ENCODE measurements at regions not wholly inside any gene's neighbourhood (a gene's known extent, or its start where the extent isn't known, plus 50 kb on each side); places are given as distances from the start of the nearest gene placed in this dataset.

GRCh38 chr2:128980475-128980874 is 661.8 kb upstream of the HS6ST1 start:
- Histone ChIP-seq H3K27me3 (no peaks in the 10 kb centered on the region), H3K4me1 (peaks cover 0 to under 1% (median 0%) of the 10 kb centered on the region in 3 donors), H3K4me3 (no peak overlapping the region), H3K36me3 (no peaks in the 10 kb centered on the region), H3K9me3 (no peaks in the 10 kb centered on the region), H3K27ac (no peak overlapping the region)
- ATAC-seq: no peak
- WGBS, 2 donors (ENCODE audit: low coverage in 1 of 2): 71 to 74% methylated on average over 6 of the region's 8 CpGs
- no peak for TF ChIP-seq POLR2AphosphoS5 (IDR thresholded peaks at IDR 0.05)
- TF ChIP-seq EP300 (IDR thresholded peaks at IDR 0.05): no peak
- no peak for TF ChIP-seq POLR2A (IDR thresholded peaks at IDR 0.05)
- TF ChIP-seq CTCF (IDR thresholded peaks at IDR 0.05): no peak

GRCh38 chr2:128981353-128981752 is 662.7 kb upstream of the HS6ST1 start:
- ATAC-seq: no peak
- TF ChIP-seq EP300 (IDR thresholded peaks at IDR 0.05): no peak
- TF ChIP-seq CTCF (IDR thresholded peaks at IDR 0.05): no peak
- no peak for TF ChIP-seq POLR2AphosphoS5 (IDR thresholded peaks at IDR 0.05)
- no peak for TF ChIP-seq POLR2A (IDR thresholded peaks at IDR 0.05)
- 83 to 100% methylated on average over 1 to 2 of the region's 5 CpGs for WGBS, 2 donors (ENCODE audit: low coverage in 1 of 2)

GRCh38 chr2:128982001-128982400 is 663.3 kb upstream of the HS6ST1 start:
- Histone ChIP-seq H3K4me3 (no peak overlapping the region), H3K9me3 (no peaks in the 10 kb centered on the region), H3K27ac (no peak overlapping the region), H3K36me3 (no peaks in the 10 kb centered on the region), H3K27me3 (no peaks in the 10 kb centered on the region), H3K4me1 (peaks cover 0 to 15% (median 0%) of the 10 kb centered on the region in 3 donors)
- 65 to 90% methylated on average over 3 to 5 of the region's 5 CpGs for WGBS, 2 donors (ENCODE audit: low coverage in 1 of 2)
- TF ChIP-seq EP300 (IDR thresholded peaks at IDR 0.05): no peak
- ATAC-seq: no peak

More at GRCh38 chr2:128981353-128981752, 662.7 kb upstream of the HS6ST1 start:
- Histone ChIP-seq H3K4me3 (no peak overlapping the region), H3K36me3 (no peaks in the 10 kb centered on the region), H3K27me3 (no peaks in the 10 kb centered on the region), H3K9me3 (no peaks in the 10 kb centered on the region), H3K4me1 (peaks cover 0 to 9% (median 0%) of the 10 kb centered on the region in 3 donors), H3K27ac (no peak overlapping the region)

DNA sequence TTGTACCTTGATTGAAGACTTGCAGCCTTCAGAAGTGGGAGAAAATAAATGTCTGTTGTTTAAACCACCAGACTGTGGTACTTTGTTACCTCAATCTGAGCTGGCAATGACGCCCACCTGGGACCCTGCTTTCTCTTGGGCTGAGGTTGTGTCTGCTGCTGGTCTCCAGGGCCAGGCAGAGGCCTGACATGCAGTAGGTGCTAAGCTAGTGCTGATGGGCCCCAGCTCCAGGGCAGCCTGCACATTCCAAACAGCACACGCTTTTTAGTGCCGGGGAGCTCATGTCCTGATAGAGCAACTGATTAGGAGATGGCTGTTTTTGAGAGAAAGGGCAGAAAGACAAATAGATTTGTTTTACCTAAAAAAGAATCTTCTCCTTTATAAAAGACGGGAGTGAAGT is 664.0 kb upstream of the HS6ST1 start:
- TF ChIP-seq EP300 (IDR thresholded peaks at IDR 0.05) (no peak), POLR2AphosphoS5 (IDR thresholded peaks at IDR 0.05) (no peak), POLR2A (IDR thresholded peaks at IDR 0.05) (no peak), CTCF (IDR thresholded peaks at IDR 0.05) (no peak)
- 81% methylated on average over 4 of the region's 4 CpGs; no CpG with 5 or more reads in 1 of the 2 donors for WGBS, 2 donors (ENCODE audit: low coverage in 1 of 2)
- Histone ChIP-seq H3K4me3 (no peak overlapping the region), H3K36me3 (no peaks in the 10 kb centered on the region), H3K4me1 (peaks cover 0 to 15% (median 0%) of the 10 kb centered on the region in 3 donors), H3K9me3 (no peaks in the 10 kb centered on the region), H3K27me3 (no peaks in the 10 kb centered on the region), H3K27ac (no peak overlapping the region)
- ATAC-seq: no peak

DNA sequence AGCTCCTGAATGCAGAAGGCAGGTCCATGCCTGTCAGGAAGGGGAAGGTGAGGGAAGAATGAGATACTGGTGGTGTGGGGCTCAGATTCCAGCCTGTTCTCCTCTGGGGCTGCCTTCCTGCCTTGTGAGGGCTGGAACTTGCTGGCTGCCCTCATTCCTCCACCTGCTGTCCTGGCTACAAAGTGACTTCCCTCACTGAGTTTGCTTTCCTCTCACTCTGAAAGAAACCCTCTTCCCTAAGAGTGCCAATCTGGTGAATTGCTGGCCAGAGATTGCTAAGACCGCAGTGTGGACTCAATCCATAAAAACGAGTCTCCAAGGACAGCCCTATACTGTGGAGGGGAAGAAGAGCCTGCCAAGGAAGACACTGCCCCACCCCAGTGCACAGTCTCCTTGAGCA is 664.4 kb upstream of the HS6ST1 start:
- peaks cover 0 to 15% (median 0%) of the 10 kb centered on the region in 3 donors for H3K4me1 ChIP-seq

More for the DNA sequence above, 664.4 kb upstream of the HS6ST1 start:
- no peak for TF ChIP-seq POLR2A (IDR thresholded peaks at IDR 0.05)
- no peak for TF ChIP-seq POLR2AphosphoS5 (IDR thresholded peaks at IDR 0.05)
- no peak for TF ChIP-seq CTCF (IDR thresholded peaks at IDR 0.05)
- TF ChIP-seq EP300 (IDR thresholded peaks at IDR 0.05): no peak
- Histone ChIP-seq H3K27me3 (no peaks in the 10 kb centered on the region), H3K36me3 (no peaks in the 10 kb centered on the region), H3K4me3 (no peak overlapping the region), H3K9me3 (no peaks in the 10 kb centered on the region), H3K27ac (no peak overlapping the region)
- ATAC-seq: no peak
- WGBS, 2 donors (ENCODE audit: low coverage in 1 of 2): no CpG with 5 or more reads among the region's 2 CpGs

Measured in gastroesophageal sphincter (tissue), 4 donors.